HG03039 (cell line): ENCODE measurements at regions not wholly inside any gene's neighbourhood (a gene's known extent, or its start where the extent isn't known, plus 50 kb on each side); places are given as distances from the start of the nearest gene placed in this dataset.

Experiments used
- ATAC-seq: cut with Tn5 transposase; IDR thresholded peaks from one replicate; pipeline ENCODE4 v1.9.1; 2021; ENCODE audit warnings: mild to moderate bottlenecking, moderate library complexity; ENCODE audit not compliant: unreplicated experiment

- ATAC-seq = no peak
Measured at GRCh38 chr10:43864656-43865055, 216.0 kb upstream of the ZNF32 start.

DNA sequence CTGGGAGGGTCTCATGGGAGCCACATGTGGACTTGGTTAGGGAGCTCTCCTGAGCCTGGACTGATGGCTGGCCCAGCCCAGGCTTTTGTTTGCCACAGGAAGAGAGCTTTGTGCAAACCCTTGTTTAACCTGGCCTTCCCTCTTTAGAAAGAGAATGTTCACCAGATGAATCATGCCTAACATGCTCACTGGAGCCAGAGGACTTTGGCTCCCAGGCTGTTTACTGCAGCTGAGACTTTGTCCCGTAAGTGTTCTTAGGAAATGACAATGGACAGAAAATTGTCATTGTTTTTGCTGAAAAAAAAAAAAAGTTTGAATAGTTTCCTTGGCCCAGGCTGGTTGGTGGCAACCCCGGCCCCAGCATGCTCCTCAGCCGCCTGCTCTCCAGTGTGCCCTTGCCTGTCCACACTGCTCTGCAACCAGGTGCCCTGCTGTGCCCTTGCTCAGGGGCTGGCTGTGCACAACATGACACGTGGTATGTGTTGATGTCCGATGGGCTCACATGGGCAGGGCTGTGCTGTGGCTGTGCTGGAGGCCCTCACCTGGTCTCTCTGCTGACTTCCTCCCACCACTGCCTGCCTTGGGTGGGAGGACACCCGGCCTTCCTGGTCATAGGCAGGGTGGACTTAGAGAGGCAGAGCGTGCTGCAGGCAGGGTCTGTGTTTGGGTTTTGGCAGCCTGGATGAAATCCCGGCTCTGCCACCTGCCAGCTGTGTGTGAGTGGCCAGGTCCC is 215.3 kb upstream of the ZNF32 start:
- ATAC-seq = no peak

GRCh38 chr10:43863270-43863669 is 214.6 kb upstream of the ZNF32 start:
- no peak for ATAC-seq

DNA sequence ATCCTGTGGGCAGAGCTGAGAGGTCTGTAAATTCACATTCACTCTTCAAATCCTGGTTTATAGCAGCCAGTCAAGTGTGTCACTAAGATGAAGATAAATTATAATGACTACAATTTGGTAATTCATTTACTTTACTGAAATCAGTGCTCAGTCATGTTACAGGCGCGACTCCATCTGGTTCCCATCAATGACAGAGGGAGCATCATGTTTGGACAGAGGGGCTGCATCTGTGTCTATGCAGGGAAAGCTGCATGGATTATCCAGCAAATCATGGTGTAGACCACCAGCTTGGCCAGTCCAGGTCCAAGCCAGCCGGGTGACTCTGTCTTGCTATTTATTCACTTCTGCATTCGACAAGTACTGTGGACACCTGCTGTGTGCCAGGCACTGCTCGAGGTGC is 214.1 kb upstream of the ZNF32 start:
- ATAC-seq = no peak

DNA sequence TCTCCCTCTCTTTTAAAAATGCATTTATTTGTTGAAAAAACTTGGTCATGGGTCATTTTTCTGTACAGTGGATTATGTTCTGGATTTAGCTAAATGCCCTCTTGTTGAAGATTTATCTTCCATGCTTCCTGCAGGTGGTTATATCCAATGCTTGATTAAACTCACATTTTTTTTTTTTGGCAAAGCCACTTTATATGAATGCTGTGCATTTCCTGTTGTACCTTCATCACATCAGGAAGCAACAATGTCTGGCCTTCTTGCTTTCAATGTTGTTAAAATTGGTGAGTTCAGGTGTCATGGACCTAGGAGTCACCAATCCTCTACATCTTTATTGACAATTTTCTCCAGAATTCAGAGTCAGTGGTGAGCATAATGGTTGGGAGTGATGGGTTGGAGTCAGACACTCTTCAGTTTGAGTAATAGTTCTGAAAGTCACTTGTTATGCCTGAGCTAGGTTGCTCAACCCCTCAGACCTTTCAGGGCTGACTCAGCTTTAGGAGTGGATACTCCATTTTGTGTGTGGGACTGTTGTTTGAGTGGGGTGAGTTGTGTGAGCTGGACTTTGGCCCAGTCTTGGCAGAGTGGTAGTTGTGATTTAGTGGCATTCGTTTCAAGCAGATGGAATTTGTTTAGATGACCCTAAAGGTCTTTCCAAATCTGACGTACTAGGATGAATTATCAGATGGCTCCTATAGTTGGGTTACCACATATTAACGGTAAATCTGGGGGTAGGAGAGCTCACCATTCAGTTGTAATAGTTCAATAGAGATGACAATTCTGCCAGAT is 213.5 kb upstream of the ZNF32 start:
- ATAC-seq = no peak

DNA sequence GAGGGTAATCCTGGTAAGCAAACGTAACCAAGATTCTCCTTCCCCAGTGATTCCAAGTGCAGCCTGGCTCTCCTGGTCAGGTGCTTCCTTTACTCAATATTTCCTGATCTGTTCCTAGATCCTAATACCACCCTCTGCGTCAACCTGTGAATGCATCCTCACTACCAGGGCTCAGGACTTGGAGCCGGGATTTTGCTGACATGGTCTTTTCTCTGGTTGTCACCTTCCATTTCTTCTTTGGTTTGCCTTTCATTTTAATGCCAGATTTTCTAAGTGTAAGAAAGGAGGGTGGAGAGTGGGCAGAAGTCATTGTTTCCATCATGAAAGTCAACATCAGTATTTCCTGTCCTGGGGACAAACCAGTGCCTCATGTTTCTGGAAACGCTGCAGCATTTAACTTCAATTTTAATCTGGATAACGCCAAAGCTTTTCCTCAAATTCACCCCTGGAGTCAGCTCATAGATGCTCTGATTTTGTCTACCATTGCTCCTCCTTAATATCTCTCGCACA is 210.4 kb upstream of the ZNF32 start:
- ATAC-seq = no peak

- no peak for ATAC-seq
Measured at GRCh38 chr10:43857931-43858315, 209.2 kb upstream of the ZNF32 start.

- no peak for ATAC-seq
Measured at GRCh38 chr10:43857206-43857930, 208.7 kb upstream of the ZNF32 start.

DNA sequence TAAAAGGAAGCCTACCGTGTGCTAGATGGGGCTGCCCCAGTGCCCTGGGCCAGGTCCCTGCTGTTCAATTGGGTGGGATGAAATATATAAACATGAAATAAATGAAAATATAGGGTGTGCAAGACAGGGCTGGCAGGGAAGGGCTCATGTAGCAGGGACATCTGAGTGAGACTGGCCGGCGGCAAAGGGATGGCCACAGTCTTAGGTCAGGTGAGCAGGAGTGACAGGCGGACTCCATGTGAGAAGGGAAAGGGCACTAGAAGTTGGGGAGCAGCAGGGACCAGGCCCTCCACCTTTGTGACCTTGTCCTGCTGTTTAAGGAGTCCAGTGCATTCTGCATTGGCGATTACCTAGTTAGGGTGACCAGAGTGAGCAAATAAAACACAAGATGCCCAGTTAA is 207.6 kb upstream of the ZNF32 start:
- ATAC-seq = no peak

- ATAC-seq = no peak
Measured at GRCh38 chr10:43855667-43856210, 207.1 kb upstream of the ZNF32 start.

DNA sequence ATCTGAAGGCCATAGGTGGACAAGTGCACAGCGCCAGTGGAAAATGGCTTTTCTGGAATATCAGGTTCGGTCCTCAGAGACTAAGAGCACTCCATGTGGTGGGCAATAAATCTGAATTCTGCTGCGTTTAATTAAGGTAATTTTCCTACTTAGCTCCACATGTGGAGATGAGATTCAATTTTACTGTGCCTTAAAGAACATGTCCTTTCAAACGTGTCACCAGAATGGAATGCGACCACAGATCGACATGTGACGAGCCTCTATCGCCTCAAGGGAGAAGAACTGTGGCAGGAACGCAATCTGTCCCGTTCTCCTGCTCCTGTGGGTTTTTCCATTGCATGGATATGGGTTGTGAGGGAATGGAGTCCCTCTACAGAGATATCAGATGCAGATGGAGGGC is 205.3 kb upstream of the ZNF32 start:
- ATAC-seq = no peak

DNA sequence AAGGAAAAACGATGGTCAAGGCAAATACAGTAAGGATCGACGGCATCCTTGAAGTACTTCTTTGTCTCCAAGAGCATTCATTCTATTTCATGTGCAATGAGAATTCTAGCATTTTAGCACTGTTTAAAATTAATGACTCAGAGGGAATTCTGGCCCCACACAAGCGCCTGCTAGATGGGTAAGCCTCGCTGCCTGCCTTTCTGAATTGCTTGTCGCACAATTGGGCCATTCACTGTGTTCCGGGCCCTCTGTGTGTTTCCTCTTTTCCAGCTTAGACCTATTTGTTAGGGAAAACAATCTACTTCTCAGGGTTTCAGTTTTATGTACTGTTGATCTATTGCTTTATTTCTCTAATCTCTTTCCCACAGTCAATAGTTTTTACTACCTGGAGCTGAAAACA is 204.7 kb upstream of the ZNF32 start:
- no peak for ATAC-seq

- ATAC-seq = no peak
Measured at GRCh38 chr10:43852644-43853214, 204.0 kb upstream of the ZNF32 start.

- ATAC-seq = no peak
Measured at GRCh38 chr10:43852149-43852548, 203.5 kb upstream of the ZNF32 start.

DNA sequence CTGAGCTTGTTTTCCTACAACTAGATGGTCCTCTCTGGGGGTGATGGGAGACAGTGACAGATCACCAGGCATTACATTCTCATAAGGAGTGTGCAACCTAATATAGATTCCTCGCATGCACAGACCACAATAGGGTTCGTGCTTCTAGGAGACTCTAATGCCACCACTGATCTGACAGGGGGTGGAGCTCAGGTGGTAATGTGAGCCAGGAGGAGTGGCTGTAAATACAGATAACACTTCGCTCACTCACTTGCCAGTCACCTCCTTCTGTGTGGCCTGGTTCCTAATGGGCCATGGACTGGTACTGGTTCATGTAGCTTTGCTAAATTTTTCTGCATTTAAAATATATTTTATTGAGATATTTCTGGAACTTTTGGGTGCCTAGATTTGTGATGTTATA is 202.3 kb upstream of the ZNF32 start:
- ATAC-seq = no peak

DNA sequence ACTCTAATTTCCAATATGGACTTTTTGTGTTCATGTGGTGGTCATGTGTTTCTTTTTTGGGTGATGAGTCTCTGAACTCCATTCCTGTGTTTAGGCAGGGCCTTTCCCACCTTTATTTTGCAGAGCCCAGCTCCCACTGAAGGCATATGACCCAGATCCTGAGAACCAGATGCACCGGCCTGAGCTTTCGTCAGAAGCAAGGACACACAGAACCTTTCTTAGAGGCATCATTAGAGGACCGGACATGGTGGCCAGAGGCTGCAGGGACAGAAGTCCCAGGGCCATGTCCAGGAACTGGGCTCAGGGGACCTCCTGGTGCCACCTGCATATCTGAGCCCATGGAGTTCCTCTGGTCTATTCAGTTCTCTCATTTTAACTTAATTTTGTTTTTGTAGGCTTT is 200.9 kb upstream of the ZNF32 start:
- ATAC-seq = no peak

DNA sequence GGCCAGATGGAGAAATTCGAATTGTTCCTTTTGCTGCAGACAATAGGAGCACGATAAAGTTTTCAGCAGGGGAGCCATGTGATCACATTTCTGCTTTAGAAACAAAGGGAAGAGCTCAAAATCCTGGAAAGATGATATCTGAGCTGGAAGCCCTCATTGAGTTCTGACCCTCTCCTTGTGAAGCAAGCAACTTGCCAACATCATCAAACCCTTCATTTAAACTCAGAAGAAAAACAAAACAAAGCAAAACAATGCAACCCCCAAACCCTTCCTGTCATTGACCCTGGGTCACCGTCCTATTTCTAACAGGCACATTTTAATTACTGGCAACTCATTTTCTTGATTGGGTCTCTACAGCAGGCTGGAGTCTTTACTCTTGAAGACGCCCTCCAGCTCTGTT is 198.3 kb upstream of the ZNF32 start:
- ATAC-seq = no peak

GRCh38 chr10:43846187-43846680 is 197.6 kb upstream of the ZNF32 start:
- no peak for ATAC-seq

DNA sequence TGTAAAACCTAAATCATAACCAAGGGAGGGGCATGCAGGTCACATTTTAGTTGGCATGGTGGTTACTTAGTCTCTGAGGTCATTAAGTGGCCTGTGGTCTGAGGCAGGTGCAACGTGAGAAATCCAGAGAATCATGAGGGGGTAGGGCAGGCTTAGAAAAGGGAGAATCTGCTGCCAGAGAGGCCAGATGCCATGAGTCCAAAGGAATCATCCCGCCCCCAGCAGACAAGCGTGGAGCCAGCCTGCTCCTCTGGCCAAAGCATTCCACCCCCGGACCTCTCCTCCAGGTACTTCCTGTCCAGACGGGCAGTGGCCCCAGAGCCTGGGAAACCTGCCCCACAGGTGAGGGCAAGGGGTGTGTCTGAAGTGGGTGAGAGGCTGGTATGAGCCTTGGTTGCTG is 196.4 kb upstream of the ZNF32 start:
- ATAC-seq = no peak

GRCh38 chr10:43844221-43844620 is 195.5 kb upstream of the ZNF32 start:
- ATAC-seq = no peak
